ENCODE measurements at regions not wholly inside any gene's neighbourhood (a gene's known extent, or its start where the extent isn't known, plus 50 kb on each side); places are given as distances from the start of the nearest gene placed in this dataset.
"Not testable (repeated sequence)": the region's sequence is repeated elsewhere in the genome, so short reads cannot be mapped to it uniquely, and the experiment has no call there.

- ATAC-seq = no peak
These were observed 356.4 kb upstream of the ADAMTS5 start for GRCh38 chr21:27323331-27323730.

GRCh38 chr21:27321791-27322190 is 354.9 kb upstream of the ADAMTS5 start:
- H3K36me3 ChIP-seq (ENCODE audit: control insufficient read depth, insufficient read depth, low read length) = no peaks in the 10 kb centered on the region
- POLR2A ChIA-PET = no interaction called here
- CTCF ChIA-PET = no interaction called here
- no peak overlapping the region for H3K4me3 ChIP-seq (ENCODE audit: low read depth in 2 of 2, low read length in 2 of 2)
- no peak for ATAC-seq
- intact Hi-C loops (cut with micrococcal nuclease; ENCODE audit: unreplicated experiment) = no loop called here
- no peak overlapping the region for H3K27ac ChIP-seq (ENCODE audit: low read length)
- no TSS peak for BruUV-seq (replicated peaks)
- no peak for TF ChIP-seq POLR2AphosphoS5 (IDR thresholded peaks at IDR 0.05; ENCODE audit: low read depth, low read length)
- TF ChIP-seq REST (IDR thresholded peaks at IDR 0.05; ENCODE audit: insufficient read depth in 1 of 2, low read depth in 2 of 2, low read length in 1 of 2) = no peak
- no peak for TF ChIP-seq SIN3A (IDR thresholded peaks at IDR 0.05; ENCODE audit: borderline replicate concordance, insufficient read depth, low read depth, low read length)
- TF ChIP-seq CTCF (IDR thresholded peaks at IDR 0.05) = no peak
- TF ChIP-seq TCF7L2 (IDR thresholded peaks at IDR 0.05; ENCODE audit: low read depth, low read length) = no peak
- in situ Hi-C loops (cut with HindIII; ENCODE audit: low pct_unique_long_range_greater_than_20kb, low sequenced_read_pairs) = no loop called here
- no peaks in the 10 kb centered on the region for H3K4me1 ChIP-seq (ENCODE audit: control insufficient read depth, insufficient read depth, low read length)
- no peaks in the 10 kb centered on the region for H3K27me3 ChIP-seq (ENCODE audit: control insufficient read depth, insufficient read depth, low read length)
- no peak for DNase-seq (ENCODE audit: low read depth, low spot score)
- no peaks in the 10 kb centered on the region for H3K9me3 ChIP-seq (ENCODE audit: control insufficient read depth, insufficient read depth, low read depth, low read length)

More at GRCh38 chr21:27323331-27323730, 356.4 kb upstream of the ADAMTS5 start:
- Histone ChIP-seq H3K4me3 (ENCODE audit: low read depth in 2 of 2, low read length in 2 of 2) (no peak overlapping the region), H3K4me1 (ENCODE audit: control insufficient read depth, insufficient read depth, low read length) (no peaks in the 10 kb centered on the region), H3K27me3 (ENCODE audit: control insufficient read depth, insufficient read depth, low read length) (no peaks in the 10 kb centered on the region), H3K27ac (ENCODE audit: low read length) (no peak overlapping the region), H3K9me3 (ENCODE audit: control insufficient read depth, insufficient read depth, low read depth, low read length) (no peaks in the 10 kb centered on the region), H3K36me3 (ENCODE audit: control insufficient read depth, insufficient read depth, low read length) (no peaks in the 10 kb centered on the region)
- in situ Hi-C loops (cut with HindIII; ENCODE audit: low pct_unique_long_range_greater_than_20kb, low sequenced_read_pairs) = no loop called here
- intact Hi-C loops (cut with micrococcal nuclease; ENCODE audit: unreplicated experiment) = no loop called here
- no peak for DNase-seq (ENCODE audit: low read depth, low spot score)
- TF ChIP-seq SIN3A (IDR thresholded peaks at IDR 0.05; ENCODE audit: borderline replicate concordance, insufficient read depth, low read depth, low read length) = no peak
- ChIA-PET CTCF (no interaction called here), POLR2A (no interaction called here)
- no TSS peak for BruUV-seq (replicated peaks)

- Histone ChIP-seq H3K4me1 (ENCODE audit: control insufficient read depth, insufficient read depth, low read length) (no peaks in the 10 kb centered on the region), H3K4me3 (ENCODE audit: low read depth in 2 of 2, low read length in 2 of 2) (no peak overlapping the region), H3K9me3 (ENCODE audit: control insufficient read depth, insufficient read depth, low read depth, low read length) (no peaks in the 10 kb centered on the region), H3K36me3 (ENCODE audit: control insufficient read depth, insufficient read depth, low read length) (no peaks in the 10 kb centered on the region), H3K27me3 (ENCODE audit: control insufficient read depth, insufficient read depth, low read length) (no peaks in the 10 kb centered on the region), H3K27ac (ENCODE audit: low read length) (no peak overlapping the region)
- DNase-seq (ENCODE audit: low read depth, low spot score) (no peak), ATAC-seq (no peak)
- POLR2A ChIA-PET = no interaction called here
- CTCF ChIA-PET = no interaction called here
- no TSS peak for BruUV-seq (replicated peaks)
- in situ Hi-C loops (cut with HindIII; ENCODE audit: low pct_unique_long_range_greater_than_20kb, low sequenced_read_pairs) (no loop called here), intact Hi-C loops (cut with micrococcal nuclease; ENCODE audit: unreplicated experiment) (no loop called here)
- no peak for TF ChIP-seq SIN3A (IDR thresholded peaks at IDR 0.05; ENCODE audit: borderline replicate concordance, insufficient read depth, low read depth, low read length)
- TF ChIP-seq POLR2AphosphoS5 (IDR thresholded peaks at IDR 0.05; ENCODE audit: low read depth, low read length) = no peak
These were observed 354.0 kb upstream of the ADAMTS5 start for GRCh38 chr21:27320868-27321267.

- H3K4me3 ChIP-seq (ENCODE audit: low read depth in 2 of 2, low read length in 2 of 2); H3K27ac ChIP-seq (ENCODE audit: low read length); H3K36me3 ChIP-seq (ENCODE audit: control insufficient read depth, insufficient read depth, low read length); ATAC-seq; CTCF ChIA-PET; POLR2A ChIA-PET; DNase-seq (ENCODE audit: low read depth, low spot score); H3K27me3 ChIP-seq (ENCODE audit: control insufficient read depth, insufficient read depth, low read length); intact Hi-C loops (cut with micrococcal nuclease; ENCODE audit: unreplicated experiment); H3K4me1 ChIP-seq (ENCODE audit: control insufficient read depth, insufficient read depth, low read length); BruUV-seq (replicated peaks); in situ Hi-C loops (cut with HindIII; ENCODE audit: low pct_unique_long_range_greater_than_20kb, low sequenced_read_pairs); H3K9me3 ChIP-seq (ENCODE audit: control insufficient read depth, insufficient read depth, low read depth, low read length): not testable (repeated sequence)
These were observed 350.7 kb upstream of the ADAMTS5 start for GRCh38 chr21:27317601-27318000.
